ENCODE measurements at regions not wholly inside any gene's neighbourhood (a gene's known extent, or its start where the extent isn't known, plus 50 kb on each side); places are given as distances from the start of the nearest gene placed in this dataset.

GRCh38 chr16:87133112-87133850, 183.9 kb downstream of the C16orf95 start:
- TF ChIP-seq ZFP36 (IDR thresholded peaks at IDR 0.05; ENCODE audit: borderline replicate concordance, partially characterized antibody) (no peak), PBX3 (IDR thresholded peaks at IDR 0.05) (no peak), HDAC2 (IDR thresholded peaks at IDR 0.05) (no peak), RFX5 (IDR thresholded peaks at IDR 0.05) (no peak), CTCF (IDR thresholded peaks at IDR 0.05) (no peak), CEBPB (IDR thresholded peaks at IDR 0.05) (no peak), HOXA7 (CRISPR knock-in tag; IDR thresholded peaks at IDR 0.05) (no peak), ZC3H11A (IDR thresholded peaks at IDR 0.05) (no peak)

Measured in A549 (cell line).